Fibroblast of lung (primary cell): ENCODE measurements at regions not wholly inside any gene's neighbourhood (a gene's known extent, or its start where the extent isn't known, plus 50 kb on each side); places are given as distances from the start of the nearest gene placed in this dataset.

Source experiments
- EZH2 ChIP-seq: IDR thresholded peaks from 2 replicates; pipeline ENCODE4 v1.5.1; 2012; ENCODE audit warnings: low read length, control low read depth, mild to moderate bottlenecking; ENCODE audit errors: missing control alignments
- TF ChIP-seq, protein P1 (sequence below), 2 donors: IDR thresholded peaks in 1 of 2; conservative IDR thresholded peaks in 1 of 2; 1 replicate in 1 of 2; 2 replicates in 1 of 2; pipeline ENCODE4 v1.5.1; 2011 to 2012; ENCODE audit warnings: low read length in 2 of 2, control low read depth in 1 of 2, inconsistent platforms in 1 of 2, low read depth in 1 of 2, mild to moderate bottlenecking in 1 of 2

DNA sequence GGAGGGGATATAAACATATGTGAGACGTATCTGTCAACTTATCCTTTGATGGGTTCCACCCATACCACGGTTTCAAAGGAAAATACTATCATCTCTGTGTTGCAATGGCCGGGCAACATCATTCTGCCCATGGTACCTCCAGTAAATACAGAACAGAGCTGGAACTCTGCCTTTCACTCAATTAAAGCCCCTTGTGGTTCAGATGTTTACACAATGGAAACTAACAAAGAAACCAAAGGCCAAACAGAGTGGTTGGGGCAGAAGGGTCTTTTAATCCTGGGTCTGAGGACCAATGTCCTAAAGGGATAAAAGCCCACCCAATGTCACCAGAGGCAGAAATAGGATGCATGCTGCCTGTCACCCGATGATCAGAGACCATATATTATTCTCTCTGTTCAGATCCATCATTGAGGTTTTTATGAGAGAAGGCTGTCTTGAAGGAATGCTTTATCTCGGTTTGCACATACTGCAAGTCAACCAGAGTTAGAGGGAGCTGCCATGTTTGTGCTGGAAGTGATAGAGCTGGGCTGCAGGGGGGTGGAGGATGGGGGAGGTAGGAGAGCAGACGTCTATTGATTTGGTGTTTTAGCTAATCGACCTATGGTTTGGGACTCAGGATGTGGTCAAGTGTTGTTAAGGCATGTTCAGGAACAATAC lies 105.4 kb upstream of the FRMD4A start:
- TF ChIP-seq, protein P1, sequence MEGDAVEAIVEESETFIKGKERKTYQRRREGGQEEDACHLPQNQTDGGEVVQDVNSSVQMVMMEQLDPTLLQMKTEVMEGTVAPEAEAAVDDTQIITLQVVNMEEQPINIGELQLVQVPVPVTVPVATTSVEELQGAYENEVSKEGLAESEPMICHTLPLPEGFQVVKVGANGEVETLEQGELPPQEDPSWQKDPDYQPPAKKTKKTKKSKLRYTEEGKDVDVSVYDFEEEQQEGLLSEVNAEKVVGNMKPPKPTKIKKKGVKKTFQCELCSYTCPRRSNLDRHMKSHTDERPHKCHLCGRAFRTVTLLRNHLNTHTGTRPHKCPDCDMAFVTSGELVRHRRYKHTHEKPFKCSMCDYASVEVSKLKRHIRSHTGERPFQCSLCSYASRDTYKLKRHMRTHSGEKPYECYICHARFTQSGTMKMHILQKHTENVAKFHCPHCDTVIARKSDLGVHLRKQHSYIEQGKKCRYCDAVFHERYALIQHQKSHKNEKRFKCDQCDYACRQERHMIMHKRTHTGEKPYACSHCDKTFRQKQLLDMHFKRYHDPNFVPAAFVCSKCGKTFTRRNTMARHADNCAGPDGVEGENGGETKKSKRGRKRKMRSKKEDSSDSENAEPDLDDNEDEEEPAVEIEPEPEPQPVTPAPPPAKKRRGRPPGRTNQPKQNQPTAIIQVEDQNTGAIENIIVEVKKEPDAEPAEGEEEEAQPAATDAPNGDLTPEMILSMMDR (conservative IDR thresholded peaks at IDR 0.05 in 1 of 2, IDR thresholded peaks at IDR 0.05 in 1 of 2; ENCODE audit: low read depth in 1 of 2, low read length in 2 of 2) = no peak
- no peak for TF ChIP-seq EZH2
